HG03135 (cell line): ENCODE measurements at regions not wholly inside any gene's neighbourhood (a gene's known extent, or its start where the extent isn't known, plus 50 kb on each side); places are given as distances from the start of the nearest gene placed in this dataset.
"Not testable (repeated sequence)": the region's sequence is repeated elsewhere in the genome, so short reads cannot be mapped to it uniquely, and the experiment has no call there.

Experiments used
- ATAC-seq: cut with Tn5 transposase; IDR thresholded peaks from one replicate; pipeline ENCODE4 v1.9.1; 2021; ENCODE audit warnings: mild to moderate bottlenecking, moderate library complexity; ENCODE audit not compliant: unreplicated experiment

DNA sequence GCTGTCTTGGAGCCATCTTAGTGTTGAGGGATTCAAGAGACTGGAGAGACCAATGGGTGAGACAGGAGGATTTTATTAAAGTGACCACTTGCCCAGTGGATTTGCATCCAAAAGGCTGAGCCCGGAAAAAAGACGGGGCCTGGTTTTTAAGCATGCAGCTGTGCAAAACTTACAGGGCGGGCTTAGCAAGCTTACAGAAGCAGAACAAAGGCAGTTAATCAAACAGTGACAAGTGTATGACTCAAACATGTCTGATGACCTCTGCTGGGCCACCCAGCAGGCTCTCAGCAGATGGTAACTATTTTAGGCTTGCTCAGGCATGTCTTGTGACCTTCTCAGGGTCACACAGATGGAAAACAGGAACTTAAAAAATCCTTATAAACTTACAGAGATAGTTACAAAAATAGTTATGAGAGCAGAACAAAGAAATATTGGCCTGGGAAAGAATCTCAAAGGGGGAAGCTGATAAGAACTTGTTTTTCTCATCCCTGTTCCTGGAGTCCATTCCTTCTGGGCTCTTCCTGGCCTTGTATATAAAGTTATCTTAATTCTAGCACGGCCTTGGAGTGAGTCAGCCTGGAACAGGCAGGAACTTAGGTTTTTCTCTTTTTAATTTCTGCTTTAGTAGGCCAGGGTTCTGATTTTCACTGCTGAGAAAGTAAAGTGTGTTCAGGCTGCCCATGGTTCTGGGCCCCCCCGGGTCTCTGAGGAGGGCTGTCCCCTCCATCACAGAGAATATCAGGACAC is 141.3 kb downstream of the CCDC74A start:
- not testable (repeated sequence) for ATAC-seq

DNA sequence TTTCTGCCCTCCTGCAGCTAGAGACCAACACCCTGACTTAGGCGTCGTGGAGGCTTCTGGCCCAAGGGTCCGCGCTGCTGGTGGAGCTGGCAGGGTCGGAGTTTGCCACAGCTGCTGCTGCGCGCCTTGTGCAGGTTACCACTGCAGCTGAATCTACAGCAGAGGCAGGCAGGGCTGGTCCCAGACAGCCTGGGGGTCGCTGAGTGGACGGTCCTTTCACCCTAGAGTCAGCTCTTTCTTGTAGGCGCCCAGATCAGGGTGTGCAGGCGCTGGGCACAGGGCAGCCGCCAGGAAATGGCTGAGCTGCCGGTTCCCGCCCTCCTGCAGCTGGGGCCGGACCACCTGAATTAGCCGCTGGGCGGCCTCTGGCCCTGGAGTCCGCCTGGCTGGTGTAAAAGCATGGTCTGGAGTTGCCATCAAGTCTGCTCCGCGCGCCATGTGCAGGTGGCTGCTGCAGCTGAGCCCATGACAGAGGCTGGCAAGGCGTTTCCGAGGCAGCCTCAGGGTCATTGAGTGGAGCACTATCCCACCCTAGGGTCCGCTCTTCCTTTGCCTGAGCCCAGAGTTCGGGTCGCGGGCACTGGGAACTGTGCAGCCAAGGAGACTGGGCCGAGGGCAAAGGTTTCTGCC is 144.3 kb downstream of the CCDC74A start:
- not testable (repeated sequence) for ATAC-seq

DNA sequence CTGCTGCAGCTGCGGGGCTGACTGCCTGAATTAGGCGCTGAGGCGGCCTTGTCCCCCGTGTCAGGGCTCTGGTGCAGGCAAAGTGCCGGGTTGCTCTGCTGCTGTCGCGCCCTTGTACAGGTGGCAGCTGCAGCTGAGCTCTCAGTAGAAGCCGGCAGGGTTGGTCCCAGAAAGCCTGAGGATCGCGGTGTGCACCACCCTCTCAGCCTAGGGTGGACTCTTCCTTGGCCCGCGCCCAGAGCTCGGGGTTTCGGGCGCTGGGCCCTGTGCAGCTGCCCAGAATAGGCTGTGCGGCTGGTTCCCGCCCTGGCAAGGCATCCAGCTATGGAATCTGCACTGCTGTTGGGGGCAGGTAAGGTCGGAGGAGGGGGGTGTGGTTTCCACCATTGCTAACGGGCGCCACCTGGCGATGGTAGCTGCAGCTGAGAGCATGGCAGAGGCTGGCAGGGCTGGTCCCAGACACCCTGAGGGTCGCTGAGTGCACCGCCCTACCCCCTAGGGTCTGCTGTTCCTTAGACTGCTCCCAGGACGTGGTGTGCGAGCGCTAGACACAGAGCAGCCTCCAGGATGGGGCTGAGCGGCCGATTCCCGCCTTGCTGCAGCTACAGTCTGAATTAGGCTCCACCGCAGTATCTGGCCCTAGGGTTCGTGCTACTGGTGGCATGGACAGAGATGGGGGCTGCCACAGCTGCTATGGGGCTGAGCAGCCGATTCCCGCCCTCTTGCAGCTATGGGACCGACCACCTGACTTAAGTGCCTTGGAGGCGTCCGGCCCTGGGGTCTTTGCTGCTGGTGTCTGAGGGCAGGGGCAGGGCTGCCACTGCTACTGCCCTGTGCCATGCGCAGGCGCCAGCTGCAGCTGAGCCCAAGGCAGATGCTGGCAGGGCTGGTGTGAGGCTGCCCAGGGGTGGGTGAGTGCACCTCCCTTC is 145.0 kb downstream of the CCDC74A start:
- peak; percentile 86 for ATAC-seq

DNA sequence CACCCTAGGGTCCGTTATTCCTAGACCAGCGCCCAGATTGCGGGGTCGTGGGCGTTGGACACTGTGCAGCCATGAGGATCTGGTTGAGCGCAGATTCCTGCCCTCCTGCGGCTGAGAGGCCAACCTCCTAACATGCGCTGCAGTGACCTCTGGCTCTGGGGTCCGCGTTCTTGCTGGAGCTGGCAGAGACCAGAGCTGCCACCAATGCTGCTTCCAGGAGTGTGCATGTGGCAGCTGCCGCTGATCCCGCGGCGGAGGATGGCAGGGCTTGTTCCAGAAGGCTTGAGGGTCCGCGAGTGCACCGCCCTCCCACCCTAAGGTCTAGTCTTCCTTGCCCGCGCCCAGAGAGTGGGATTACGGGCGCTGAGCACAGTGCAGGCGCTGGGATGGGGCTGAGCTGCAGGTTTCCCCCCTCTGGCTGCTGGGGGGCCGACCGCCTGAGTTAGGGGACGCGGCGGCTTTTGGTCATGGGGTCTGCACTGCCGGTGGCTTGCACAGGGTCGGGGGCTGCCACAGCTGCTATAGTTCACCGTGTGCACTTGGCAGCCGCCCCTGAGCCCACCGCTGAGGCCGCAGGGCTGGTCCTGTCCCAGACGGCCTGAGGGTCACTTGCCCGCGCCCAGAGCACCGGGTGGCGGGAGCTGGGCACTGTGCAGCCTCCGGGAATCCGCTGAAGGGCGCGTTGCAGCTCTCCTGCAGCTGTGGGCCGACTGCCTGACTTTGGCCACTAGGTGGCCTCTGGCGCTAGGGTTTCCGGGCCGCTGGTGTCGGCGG is 145.9 kb downstream of the CCDC74A start:
- peak; percentile 96 for ATAC-seq

DNA sequence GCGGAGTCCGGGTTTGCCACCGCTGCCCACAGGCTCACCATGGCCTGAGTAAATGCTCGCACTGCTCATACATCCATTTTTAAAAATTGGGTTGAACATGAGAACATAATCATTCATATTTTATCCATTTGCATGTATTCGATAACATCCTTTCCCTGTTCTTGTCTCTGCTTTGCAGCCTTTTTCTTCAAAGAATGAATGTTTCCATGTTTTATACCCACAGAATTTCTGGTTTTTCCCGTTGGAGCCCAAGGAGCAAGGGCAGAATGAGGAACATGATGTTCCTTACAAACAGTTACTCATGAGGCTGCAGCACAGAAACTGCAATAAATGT is 146.5 kb downstream of the CCDC74A start:
- no peak for ATAC-seq

DNA sequence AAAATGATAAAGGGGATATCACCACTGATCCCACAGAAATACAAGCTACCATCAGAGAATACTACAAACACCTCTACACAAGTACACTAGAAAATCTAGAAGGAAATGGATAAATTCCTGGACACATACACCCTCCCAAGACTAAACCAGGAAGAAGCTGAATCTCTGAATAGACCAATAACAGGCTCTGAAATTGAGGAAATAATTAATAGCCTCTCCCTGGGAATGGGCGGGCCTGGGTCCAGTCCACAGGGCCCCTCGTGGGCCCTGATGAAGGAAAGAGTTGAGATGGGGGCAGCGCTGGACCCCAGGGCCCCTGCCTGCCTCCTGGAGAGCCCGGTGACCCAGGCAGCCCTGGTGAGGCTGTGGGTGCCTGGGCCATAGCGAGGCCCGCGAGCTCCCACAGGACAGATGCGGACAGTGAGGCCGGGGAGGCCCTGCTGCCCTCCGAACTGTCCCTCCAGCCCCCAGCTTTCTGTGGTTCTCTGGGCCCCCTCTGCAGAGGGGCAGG is 154.0 kb downstream of the CCDC74A start:
- ATAC-seq: peak; percentile 17

DNA sequence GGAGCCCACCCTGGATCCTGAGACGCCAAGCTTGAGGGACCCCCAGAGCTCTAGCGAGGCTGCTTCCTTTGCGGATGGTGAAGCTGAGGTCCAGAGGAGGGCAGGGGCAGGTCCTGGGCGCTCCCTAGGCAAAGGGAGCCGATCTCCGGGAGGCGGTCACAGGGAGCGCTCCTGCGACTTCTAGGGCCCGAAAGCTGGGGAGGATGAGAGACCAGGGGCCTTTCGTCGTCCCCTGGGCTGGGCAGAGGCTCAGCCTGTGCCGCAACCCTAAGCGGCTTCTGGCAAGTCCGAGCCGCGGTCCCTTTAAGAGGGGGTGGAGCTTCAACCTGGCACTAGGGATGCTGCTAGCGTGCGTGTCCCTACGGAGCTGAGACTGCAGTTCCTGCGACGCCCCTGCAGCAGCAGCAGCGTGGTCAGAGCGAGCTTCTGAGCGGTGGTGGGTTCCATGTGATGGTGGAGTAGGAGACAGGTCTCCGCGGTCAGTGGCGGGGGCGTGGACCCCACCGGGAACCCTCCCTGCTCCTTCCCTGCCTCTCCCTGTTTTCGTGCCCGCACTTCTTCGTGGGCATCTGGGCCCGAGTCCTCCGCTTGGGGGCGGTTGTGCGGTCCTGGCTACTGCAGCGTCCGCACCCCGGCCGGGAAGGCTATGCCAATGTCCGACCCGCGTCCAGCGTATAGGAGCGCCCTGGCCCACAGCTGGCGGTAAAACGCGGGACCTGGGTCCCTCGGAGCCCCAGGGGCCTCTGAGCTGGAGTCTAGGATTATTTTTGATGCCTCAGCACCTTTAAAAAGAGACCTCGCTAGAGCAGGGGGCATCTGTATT is 154.6 kb downstream of the CCDC74A start:
- ATAC-seq: peak; percentile 100

DNA sequence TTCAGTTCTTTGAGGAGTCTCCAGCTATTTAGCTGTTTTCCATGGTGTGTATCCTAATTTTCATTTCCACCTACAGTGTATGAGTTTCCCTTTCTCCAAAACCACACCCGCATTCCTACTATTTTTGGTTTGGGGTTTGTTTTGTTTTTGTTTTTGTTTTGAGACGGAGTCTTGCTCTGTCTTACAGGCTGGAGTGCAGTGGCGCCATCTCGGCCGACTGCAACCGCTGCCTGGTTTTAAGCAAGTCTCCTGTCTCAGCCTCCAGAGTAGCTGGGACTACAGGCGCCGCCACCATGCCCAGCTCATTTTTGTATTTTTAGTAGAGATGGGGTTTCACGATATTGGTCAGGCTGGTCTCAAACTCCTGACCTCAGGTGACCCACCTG is 155.2 kb downstream of the CCDC74A start:
- ATAC-seq: peak; percentile 41

DNA sequence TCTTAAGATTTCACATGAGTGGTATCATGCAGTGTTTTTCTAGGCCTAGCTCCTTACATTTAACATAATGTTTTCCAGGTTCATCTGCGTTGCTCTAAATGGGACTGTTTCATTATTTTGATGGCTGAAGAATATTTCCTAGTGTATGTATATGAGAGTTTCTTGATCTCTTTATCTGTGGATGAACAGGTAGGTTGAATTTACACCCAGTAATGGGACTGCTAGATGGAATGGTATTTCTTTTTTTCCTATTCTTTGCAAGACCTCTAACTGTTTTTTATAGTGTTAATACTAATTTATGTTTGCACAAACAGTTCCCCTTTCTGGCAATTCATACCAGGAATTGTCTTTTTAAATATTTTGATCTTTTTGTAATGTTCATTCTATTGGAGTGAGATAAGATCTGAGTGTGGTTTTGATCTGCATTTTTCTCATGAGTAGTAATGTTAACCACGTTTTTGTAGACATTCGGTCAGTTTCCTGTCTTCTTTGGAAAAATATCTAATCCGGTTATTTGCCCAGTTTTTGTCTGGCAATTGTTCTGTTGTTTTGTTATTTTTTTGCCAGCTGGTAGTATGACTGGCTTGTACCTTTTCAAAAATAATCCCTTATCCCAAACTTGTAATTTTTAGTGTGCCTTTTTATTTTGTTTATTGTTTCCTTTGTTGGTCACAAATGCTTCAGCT is 157.1 kb downstream of the CCDC74A start:
- ATAC-seq: not testable (repeated sequence)

DNA sequence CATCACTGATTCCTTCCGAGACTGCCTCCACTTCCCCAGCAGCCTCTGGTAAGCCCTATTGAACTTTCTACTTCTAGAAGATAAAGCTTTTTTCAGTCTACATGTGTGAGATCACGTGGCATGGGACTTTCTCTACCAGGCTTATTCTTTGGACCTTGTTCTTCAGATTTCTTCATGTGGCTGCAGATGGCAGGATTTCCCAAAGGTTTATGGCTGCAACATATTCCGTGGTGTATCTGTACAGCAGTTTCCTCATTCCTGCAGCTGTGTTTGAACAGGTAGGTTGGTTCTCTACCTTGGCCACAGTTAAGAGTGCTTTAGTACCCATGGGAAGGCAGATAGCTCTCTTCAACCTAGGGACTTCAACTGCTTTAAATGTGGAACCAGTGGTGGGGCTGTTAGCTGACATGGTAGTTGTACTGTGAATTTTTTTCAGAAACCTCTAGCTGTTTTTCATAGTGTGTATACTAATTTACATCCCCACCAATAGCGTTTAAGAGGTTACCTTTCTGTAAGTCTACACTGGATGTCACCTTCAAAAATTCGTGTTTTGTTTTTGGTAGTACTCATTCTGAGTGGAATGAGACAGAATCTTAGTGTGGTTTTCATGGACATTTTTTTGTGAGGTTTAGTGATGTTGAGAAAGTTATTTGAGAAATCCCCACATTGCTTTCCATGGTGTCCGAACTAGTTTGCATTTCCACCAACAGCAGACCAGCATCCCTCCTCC is 158.6 kb downstream of the CCDC74A start:
- not testable (repeated sequence) for ATAC-seq

DNA sequence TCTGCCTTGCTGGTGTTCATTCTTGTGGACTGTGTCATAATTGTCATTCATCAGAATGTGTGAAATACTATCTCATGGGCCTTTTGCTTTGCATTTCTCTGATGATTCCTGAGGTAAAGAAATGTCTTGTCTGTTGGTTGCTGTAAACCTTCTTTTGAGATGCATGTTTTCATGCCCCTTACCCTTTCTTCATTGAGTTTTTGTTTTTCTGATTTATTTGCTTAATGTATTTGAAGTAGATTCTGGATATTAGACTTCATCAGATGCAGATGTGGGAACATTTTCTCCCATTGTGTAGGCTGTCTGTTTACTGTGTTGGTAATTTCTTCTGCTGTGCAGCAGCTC is 159.2 kb downstream of the CCDC74A start:
- ATAC-seq: not testable (repeated sequence)

DNA sequence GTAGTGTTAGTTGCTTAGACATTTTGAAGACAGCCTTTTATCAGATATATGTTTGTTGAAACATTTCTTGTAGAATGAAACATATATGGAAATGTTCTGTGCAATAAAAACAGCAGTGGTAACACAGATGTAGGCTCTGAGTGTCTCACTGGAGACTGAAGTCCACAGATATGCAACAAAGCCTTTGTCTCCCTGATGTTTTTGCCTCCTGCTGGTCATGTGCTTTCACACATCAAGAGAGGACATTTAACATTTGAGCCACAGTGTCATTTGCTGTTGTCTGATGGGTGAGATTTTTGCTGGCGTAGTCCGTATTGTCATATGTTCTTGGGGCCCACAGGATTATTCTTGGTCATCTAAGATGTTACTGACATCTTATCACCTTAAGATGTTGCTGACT is 161.4 kb downstream of the CCDC74A start:
- ATAC-seq: not testable (repeated sequence)

DNA sequence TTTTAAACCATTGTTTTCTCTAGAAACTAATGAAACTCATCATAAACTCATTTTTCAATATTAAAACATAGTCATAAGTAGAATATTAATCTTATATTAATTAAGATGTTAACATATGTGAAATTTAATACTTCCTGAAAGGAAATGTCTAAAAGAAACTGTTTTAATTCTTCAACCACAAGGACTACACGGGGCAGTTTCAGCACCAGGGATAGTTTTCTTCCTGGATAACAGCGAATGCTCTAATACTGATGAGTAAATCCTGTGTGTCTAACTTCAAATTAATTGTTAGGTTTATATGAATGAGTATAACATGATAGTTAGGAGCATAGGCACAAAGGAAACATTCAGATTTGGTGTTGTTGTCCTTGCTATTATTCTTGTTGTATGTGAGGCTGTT is 183.6 kb downstream of the CCDC74A start:
- not testable (repeated sequence) for ATAC-seq

DNA sequence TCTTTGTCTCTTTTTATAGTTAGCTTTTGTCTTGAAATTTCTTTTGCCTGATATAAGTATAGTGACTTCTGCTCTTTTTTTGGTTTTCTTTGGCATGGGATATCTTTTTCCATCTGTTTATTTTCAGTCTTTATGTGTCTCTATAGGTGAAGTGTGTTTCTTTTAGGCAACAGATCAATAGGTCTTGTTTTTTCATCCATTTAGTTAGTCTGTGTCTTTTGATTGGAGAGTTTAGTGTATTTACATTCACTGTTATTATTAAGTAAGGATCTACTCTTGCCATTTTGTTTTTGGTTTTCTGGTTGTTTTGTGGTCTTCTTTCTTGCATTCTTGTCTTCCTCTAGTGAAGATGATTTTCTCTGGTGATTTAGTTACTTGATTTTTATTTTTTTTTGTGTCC is 190.2 kb downstream of the CCDC74A start:
- not testable (repeated sequence) for ATAC-seq

DNA sequence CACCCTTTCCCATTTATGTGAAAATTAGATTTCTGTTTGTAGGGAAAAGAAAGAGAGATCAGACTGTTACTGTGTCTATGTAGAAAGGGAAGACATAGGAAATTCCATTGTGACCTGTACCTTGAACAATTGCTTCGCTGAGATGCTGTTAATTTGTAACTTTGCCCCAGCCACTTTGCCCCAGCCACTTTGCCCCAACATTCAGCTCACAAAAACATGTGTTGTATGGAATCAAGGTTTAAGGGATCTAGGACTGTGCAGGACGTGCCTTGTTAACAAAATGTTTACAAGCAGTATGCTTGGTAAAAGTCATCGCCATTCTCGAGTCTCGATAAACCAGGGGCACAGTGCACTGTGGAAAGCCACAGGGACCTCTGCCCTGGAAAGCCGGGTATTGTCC is 193.5 kb downstream of the CCDC74A start:
- not testable (repeated sequence) for ATAC-seq

DNA sequence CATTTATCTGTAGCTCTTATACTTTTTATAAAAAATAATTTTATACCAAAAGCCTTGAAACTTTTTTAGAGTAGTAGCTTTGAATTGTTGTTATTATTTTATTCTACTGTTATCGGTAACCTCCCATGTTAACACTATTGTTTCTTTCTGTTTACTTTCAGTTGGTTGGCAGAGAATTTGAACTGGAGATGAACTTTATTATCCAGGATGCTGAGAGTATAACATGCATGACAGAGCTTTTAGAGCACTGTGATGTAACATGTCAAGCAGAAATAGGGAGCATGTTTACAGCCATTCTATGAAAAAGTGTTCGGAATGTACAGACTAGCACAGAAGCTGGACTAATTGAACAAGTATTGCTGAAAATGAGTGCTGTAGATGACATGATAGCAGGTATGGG is 194.6 kb downstream of the CCDC74A start:
- not testable (repeated sequence) for ATAC-seq

DNA sequence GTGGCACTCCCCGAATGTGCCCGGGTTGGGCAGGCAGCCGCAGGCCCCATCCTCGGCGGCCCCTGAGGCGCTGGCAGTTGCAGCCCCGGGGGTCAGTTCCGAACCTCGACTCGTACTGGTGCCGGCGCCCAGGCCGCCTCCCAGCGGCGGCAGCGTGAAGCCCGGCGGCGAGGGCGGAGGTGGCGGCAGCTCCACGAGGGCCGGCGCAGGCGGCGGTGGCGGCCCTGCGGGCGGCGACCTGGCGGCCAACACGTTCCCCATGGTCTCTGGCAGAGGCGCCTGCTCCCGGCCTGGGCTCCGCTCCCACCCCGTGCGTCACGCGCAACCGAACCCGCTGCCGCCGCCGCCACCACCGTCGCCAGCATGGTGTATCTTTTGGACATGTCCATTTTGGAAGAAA is 196.3 kb downstream of the CCDC74A start:
- no peak for ATAC-seq

DNA sequence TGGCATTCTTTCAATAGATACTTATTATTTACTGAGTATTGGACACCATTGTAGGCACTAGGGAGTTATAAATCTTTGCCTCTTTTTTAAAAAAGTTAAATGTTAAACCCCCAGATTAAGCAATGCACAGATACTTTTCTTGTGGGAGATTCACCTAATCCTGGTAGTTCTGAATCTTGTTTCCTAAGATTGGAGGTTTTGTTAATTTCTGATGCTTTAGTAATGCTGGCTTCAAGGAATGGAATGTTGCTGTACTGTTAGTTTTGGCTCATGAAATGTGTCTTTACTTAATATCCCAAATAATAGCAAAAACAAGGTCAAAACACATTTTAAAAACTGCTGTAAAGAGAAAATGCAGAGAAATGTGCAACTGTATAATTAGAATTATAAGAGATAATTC is 200.8 kb downstream of the CCDC74A start:
- ATAC-seq: not testable (repeated sequence)

DNA sequence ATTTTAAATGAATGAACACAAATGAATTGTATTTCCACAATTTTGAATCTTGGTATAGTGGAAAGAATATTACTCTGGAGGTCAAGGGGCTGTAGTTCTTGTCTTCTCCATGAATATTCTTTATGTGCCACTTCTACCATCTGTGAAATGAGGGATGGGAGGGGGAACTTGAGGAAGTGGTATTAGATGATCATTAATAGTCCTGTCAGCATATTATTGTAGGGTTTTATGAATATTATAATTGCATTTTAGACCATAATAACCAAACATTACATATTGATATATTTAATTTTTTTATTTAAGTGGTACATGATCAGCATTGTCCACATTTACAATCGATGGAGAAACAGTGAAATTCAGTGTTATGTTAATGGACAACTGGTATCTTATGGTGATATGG is 205.8 kb downstream of the CCDC74A start:
- ATAC-seq: not testable (repeated sequence)
